ENCODE measurements at regions not wholly inside any gene's neighbourhood (a gene's known extent, or its start where the extent isn't known, plus 50 kb on each side); places are given as distances from the start of the nearest gene placed in this dataset.
A peak's percentile ranks its signal among the peaks of the same experiment; 100 is the strongest.
"Not testable (repeated sequence)": the region's sequence is repeated elsewhere in the genome, so short reads cannot be mapped to it uniquely, and the experiment has no call there.

DNA sequence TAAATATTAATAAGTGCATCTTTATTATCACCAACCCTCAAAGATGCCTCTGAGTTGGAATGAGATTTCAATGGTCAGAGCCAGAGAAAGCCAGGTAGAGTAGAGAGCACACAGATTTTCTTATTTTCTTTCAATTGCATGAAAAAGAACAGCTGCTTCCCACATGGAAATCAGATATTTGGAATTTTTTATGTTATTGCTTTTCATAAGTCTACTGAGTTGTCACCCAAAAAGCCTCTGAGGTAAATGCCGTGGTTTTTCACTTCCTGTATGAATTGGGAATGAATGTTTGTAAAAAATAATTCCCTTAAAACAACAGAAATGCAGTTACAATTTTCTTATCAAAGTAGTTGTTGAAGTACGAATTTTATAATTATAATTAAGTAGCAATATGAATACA lies 563.1 kb downstream of the RFPL4B start:
- Histone ChIP-seq H3K36me3 (no peaks in the 10 kb centered on the region), H3K27ac (replicated peaks) (no peak overlapping the region), H3K9me3 (replicated peaks) (no peaks in the 10 kb centered on the region), H3K4me1 (peaks cover 18% of the 10 kb centered on the region), H3K27me3 (ENCODE audit: low read depth) (no peaks in the 10 kb centered on the region), H3K4me3 (no peak overlapping the region)
- DNase-seq: no peak
- intact Hi-C loops (cut with micrococcal nuclease): no loop called here
- no peak for TF ChIP-seq CTCF (IDR thresholded peaks at IDR 0.05; ENCODE audit: borderline replicate concordance)

DNA sequence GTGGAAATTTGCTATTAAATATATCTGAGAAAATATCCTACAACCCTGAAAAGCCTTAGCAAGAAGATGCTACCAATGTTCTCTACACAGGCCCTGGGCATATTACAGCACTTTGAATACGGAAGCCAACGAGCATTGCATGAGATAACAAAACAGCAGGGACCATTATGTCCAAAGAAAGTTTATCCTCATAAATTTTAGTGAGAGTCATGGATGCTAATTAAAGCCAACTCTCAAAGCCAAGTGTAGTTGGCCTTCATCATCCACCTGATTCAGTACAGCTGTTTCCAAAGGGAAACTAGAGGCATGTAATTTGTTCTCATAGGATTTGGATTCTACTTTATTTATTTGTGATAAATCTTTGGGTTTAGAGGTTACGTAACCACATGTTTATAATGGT lies 564.8 kb downstream of the RFPL4B start:
- H3K27me3 ChIP-seq (ENCODE audit: low read depth): no peaks in the 10 kb centered on the region
- H3K9me3 ChIP-seq (replicated peaks): no peaks in the 10 kb centered on the region
- H3K4me1 ChIP-seq: peaks cover 15% of the 10 kb centered on the region
- no peaks in the 10 kb centered on the region for H3K36me3 ChIP-seq
- DNase-seq: no peak
- intact Hi-C loops (cut with micrococcal nuclease): no loop called here
- peak overlapping the region; percentile 69 for H3K27ac ChIP-seq (replicated peaks)
- H3K4me3 ChIP-seq: no peak overlapping the region
- TF ChIP-seq CTCF (IDR thresholded peaks at IDR 0.05; ENCODE audit: borderline replicate concordance): no peak

GRCh38 chr6:112912416-112913101 lies 565.4 kb downstream of the RFPL4B start:
- intact Hi-C loops (cut with micrococcal nuclease): no loop called here
- Histone ChIP-seq H3K27ac (replicated peaks) (peak overlapping the region; percentile 69), H3K4me3 (no peak overlapping the region), H3K9me3 (replicated peaks) (no peaks in the 10 kb centered on the region), H3K27me3 (ENCODE audit: low read depth) (no peaks in the 10 kb centered on the region), H3K4me1 (peaks cover 15% of the 10 kb centered on the region), H3K36me3 (no peaks in the 10 kb centered on the region)
- no peak for DNase-seq
- no peak for TF ChIP-seq CTCF (IDR thresholded peaks at IDR 0.05; ENCODE audit: borderline replicate concordance)

- intact Hi-C loops (cut with micrococcal nuclease); H3K27ac ChIP-seq (replicated peaks); H3K27me3 ChIP-seq (ENCODE audit: low read depth); H3K36me3 ChIP-seq; H3K4me1 ChIP-seq; H3K4me3 ChIP-seq; DNase-seq: not testable (repeated sequence)
- H3K9me3 ChIP-seq (replicated peaks): peaks cover 33% of the 10 kb centered on the region
Observed at GRCh38 chr6:112919744-112920143, 572.6 kb downstream of the RFPL4B start.

DNA sequence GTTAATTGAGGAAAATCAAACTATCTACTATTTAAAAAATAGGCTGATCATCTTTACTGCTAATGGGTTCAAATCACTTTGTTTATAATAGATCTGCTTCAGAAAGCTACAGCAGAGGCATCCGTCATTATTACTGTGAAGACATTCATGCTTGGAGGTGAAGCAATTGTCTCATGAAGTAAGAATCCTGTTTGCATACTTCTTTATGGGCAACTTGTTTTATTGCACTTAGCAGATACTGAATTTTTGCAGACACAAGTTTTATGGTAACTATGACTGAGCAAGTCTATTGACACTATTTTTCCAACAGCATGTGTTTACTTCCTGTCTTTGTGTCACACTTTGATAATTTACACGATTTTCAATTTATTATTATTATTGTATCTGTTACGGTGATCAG lies 573.9 kb downstream of the RFPL4B start:
- H3K36me3 ChIP-seq: no peaks in the 10 kb centered on the region
- TF ChIP-seq CTCF (IDR thresholded peaks at IDR 0.05; ENCODE audit: borderline replicate concordance): no peak
- no peaks in the 10 kb centered on the region for H3K27me3 ChIP-seq (ENCODE audit: low read depth)
- H3K27ac ChIP-seq (replicated peaks): no peak overlapping the region
- DNase-seq: no peak
- H3K9me3 ChIP-seq (replicated peaks): peaks cover 33% of the 10 kb centered on the region
- intact Hi-C loops (cut with micrococcal nuclease): no loop called here
- H3K4me3 ChIP-seq: no peak overlapping the region
- H3K4me1 ChIP-seq: no peaks in the 10 kb centered on the region

DNA sequence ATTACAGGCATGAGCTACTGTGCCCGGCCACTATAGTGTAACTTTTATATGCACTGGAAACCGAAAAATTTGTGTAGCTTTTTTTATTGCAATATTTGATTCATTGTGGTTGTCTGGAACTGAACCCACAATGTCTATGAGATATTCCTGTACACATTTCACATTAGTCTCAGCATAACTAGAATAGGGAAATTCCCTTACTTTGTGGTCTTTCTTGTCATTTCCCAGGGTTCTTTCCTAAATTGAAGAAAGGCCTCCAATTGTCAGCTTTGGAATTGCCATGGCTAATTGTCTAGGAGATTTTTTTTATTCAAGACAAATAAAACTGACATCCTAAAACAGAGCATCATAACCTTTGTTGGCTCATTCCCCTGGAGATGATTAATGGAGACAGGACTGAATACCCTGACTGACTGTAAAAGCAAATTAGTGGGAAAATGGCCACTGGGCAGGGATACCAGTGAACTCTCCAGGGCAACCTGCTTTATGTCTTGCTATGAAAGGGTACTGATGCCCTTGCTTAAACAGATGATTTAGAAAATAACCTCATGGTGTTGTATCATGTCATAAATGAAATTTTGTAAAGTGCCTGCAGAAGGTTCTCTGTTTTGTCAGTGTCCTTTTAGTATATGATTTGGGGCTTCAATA lies 576.9 kb downstream of the RFPL4B start:
- H3K36me3 ChIP-seq: no peaks in the 10 kb centered on the region
- TF ChIP-seq CTCF (IDR thresholded peaks at IDR 0.05; ENCODE audit: borderline replicate concordance): no peak
- intact Hi-C loops (cut with micrococcal nuclease): no loop called here
- H3K4me1 ChIP-seq: no peaks in the 10 kb centered on the region
- no peak overlapping the region for H3K27ac ChIP-seq (replicated peaks)
- H3K27me3 ChIP-seq (ENCODE audit: low read depth): no peaks in the 10 kb centered on the region
- H3K4me3 ChIP-seq: no peak overlapping the region
- peaks cover 33% of the 10 kb centered on the region for H3K9me3 ChIP-seq (replicated peaks)
- DNase-seq: no peak

All from left ventricle myocardium inferior (tissue), 1 donor.